ENCODE measurements at regions not wholly inside any gene's neighbourhood (a gene's known extent, or its start where the extent isn't known, plus 50 kb on each side); places are given as distances from the start of the nearest gene placed in this dataset.

DNA sequence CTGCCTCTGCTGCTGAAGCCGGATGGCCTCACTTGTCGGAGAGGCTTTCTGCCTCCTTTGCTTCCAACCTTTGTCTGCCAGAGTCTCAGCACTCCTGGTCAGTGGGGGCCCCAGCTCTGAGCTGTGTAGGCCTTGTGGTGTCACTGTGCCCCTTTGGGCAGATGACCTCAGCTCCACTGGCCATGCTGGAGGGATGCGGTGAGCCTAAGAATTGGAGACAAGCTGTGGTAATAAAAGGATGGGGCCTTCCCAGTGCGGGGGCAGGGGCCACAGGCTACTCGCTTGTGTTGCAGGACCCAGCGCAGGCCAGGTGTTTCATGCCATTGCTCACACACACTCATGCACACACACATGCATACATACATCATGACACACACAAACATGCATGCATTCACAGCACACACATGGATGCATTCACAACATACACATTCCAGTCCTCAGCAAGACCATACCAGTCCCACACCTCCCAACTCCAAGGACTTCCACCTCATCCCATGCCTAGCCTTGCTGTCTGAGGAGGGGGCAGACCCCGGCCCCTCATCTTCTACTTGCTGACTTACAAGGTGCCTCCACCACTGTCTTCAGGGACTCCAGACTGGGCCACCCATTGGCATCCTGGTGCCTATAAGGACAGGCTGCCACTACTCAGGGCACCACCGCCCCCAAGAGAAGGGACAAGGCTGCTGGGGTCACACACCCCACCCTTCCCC is 237.7 kb downstream of the SYK start:
- DNase-seq: no peak
- H3F3A ChIP-seq (replicated peaks; ENCODE audit: insufficient read depth): no peaks in the 10 kb centered on the region
- H4K20me1 ChIP-seq (ENCODE audit: insufficient read depth): no peaks in the 10 kb centered on the region
- H3K27ac ChIP-seq (ENCODE audit: low read depth in 2 of 2, low read length in 1 of 2): no peak overlapping the region
- TF ChIP-seq GABPA (IDR thresholded peaks at IDR 0.05; ENCODE audit: low read depth): no peak
- 93% methylated on average over 7 of the region's 8 CpGs for WGBS (ENCODE audit: low lambda C conversion rate)
- no peak overlapping the region for H3K9ac ChIP-seq
- no peaks in the 10 kb centered on the region for H3K36me3 ChIP-seq (replicated peaks in 1 of 2; ENCODE audit: control insufficient read depth in 1 of 2, insufficient read depth in 2 of 2, low read length in 1 of 2)
- no peak overlapping the region for H3K4me2 ChIP-seq
- peaks cover 14% of the 10 kb centered on the region in 2 experiments; a peak in 3 of 4 replicates for H3K4me1 ChIP-seq (ENCODE audit: control insufficient read depth in 1 of 2, insufficient read depth in 2 of 2, low read depth in 1 of 2, low read length in 1 of 2)
- no peaks in the 10 kb centered on the region for H3K79me2 ChIP-seq (ENCODE audit: insufficient read depth)
- no peaks in the 10 kb centered on the region for H3K27me3 ChIP-seq (ENCODE audit: insufficient read depth)
- POLR2A ChIA-PET: no interaction called here
- no peaks in the 10 kb centered on the region for H3K9me3 ChIP-seq
- no peaks in the 10 kb centered on the region for H3K9me2 ChIP-seq
- no peak overlapping the region for H2AFZ ChIP-seq (ENCODE audit: low read depth)
- CTCF ChIA-PET: no interaction called here
- no peak overlapping the region for H3K4me3 ChIP-seq (ENCODE audit: low read depth in 2 of 2, low read length in 1 of 2)

DNA sequence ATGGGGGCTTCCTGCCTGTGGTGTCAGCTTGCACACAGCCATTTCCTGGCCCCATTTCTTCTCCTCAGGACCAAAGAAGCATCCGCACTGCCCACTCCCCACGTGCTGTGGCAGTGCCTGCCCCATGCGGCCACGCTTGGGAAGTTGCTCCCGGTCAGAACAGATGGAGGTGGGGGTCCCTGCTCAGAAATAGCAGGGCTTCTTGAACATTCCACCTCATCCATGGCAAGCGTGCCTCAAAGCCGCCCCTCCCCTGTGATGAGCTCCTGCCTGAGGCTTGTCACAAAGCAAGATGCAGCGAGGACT is 238.2 kb downstream of the SYK start:
- Histone ChIP-seq H3K4me2 (no peak overlapping the region), H2AFZ (ENCODE audit: low read depth) (no peak overlapping the region), H4K20me1 (ENCODE audit: insufficient read depth) (no peaks in the 10 kb centered on the region), H3K9me2 (no peaks in the 10 kb centered on the region), H3K79me2 (ENCODE audit: insufficient read depth) (no peaks in the 10 kb centered on the region), H3K36me3 (replicated peaks in 1 of 2; ENCODE audit: control insufficient read depth in 1 of 2, insufficient read depth in 2 of 2, low read length in 1 of 2) (no peaks in the 10 kb centered on the region), H3F3A (replicated peaks; ENCODE audit: insufficient read depth) (no peaks in the 10 kb centered on the region), H3K27me3 (ENCODE audit: insufficient read depth) (no peaks in the 10 kb centered on the region), H3K4me3 (ENCODE audit: low read depth in 2 of 2, low read length in 1 of 2) (no peak overlapping the region), H3K9ac (no peak overlapping the region), H3K27ac (ENCODE audit: low read depth in 2 of 2, low read length in 1 of 2) (no peak overlapping the region), H3K9me3 (no peaks in the 10 kb centered on the region), H3K4me1 (ENCODE audit: control insufficient read depth in 1 of 2, insufficient read depth in 2 of 2, low read depth in 1 of 2, low read length in 1 of 2) (peaks cover 14% of the 10 kb centered on the region in 2 experiments; a peak in 3 of 4 replicates)
- 90% methylated on average over 8 of the region's 8 CpGs for WGBS (ENCODE audit: low lambda C conversion rate)
- POLR2A ChIA-PET: no interaction called here
- DNase-seq: no peak
- TF ChIP-seq SIN3A (IDR thresholded peaks at IDR 0.05; ENCODE audit: borderline replicate concordance, low read depth, low read length) (no peak), GABPA (IDR thresholded peaks at IDR 0.05; ENCODE audit: low read depth) (no peak), TEAD4 (IDR thresholded peaks at IDR 0.05; ENCODE audit: borderline replicate concordance, insufficient read depth) (no peak), MXI1 (IDR thresholded peaks at IDR 0.05; ENCODE audit: low read depth, low read length) (no peak), ELF1 (IDR thresholded peaks at IDR 0.05) (no peak), TCF12 (IDR thresholded peaks at IDR 0.05) (no peak), RAD21 (IDR thresholded peaks at IDR 0.05; ENCODE audit: low read length) (no peak), FOSL2 (IDR thresholded peaks at IDR 0.05; ENCODE audit: borderline replicate concordance, low read depth) (no peak), JUND (IDR thresholded peaks at IDR 0.05) (no peak), RFX5 (IDR thresholded peaks at IDR 0.05; ENCODE audit: low read length) (no peak), IRF3 (IDR thresholded peaks at IDR 0.05; ENCODE audit: low read depth, low read length) (no peak), FOXM1 (IDR thresholded peaks at IDR 0.05; ENCODE audit: low read depth) (no peak), MEF2A (IDR thresholded peaks at IDR 0.05; ENCODE audit: borderline replicate concordance, low read depth) (no peak), EZH2phosphoT487 (IDR thresholded peaks at IDR 0.05; ENCODE audit: borderline replicate concordance, low read depth) (no peak)
- TF ChIP-seq, protein P1, sequence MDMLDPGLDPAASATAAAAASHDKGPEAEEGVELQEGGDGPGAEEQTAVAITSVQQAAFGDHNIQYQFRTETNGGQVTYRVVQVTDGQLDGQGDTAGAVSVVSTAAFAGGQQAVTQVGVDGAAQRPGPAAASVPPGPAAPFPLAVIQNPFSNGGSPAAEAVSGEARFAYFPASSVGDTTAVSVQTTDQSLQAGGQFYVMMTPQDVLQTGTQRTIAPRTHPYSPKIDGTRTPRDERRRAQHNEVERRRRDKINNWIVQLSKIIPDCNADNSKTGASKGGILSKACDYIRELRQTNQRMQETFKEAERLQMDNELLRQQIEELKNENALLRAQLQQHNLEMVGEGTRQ (IDR thresholded peaks at IDR 0.05; ENCODE audit: borderline replicate concordance, low read depth, low read length): no peak
- TF ChIP-seq, protein P2, sequence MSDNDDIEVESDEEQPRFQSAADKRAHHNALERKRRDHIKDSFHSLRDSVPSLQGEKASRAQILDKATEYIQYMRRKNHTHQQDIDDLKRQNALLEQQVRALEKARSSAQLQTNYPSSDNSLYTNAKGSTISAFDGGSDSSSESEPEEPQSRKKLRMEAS (IDR thresholded peaks at IDR 0.05; ENCODE audit: low read depth): no peak
- CTCF ChIA-PET: no interaction called here
